ENCODE measurements at regions not wholly inside any gene's neighbourhood (a gene's known extent, or its start where the extent isn't known, plus 50 kb on each side); places are given as distances from the start of the nearest gene placed in this dataset.

DNA sequence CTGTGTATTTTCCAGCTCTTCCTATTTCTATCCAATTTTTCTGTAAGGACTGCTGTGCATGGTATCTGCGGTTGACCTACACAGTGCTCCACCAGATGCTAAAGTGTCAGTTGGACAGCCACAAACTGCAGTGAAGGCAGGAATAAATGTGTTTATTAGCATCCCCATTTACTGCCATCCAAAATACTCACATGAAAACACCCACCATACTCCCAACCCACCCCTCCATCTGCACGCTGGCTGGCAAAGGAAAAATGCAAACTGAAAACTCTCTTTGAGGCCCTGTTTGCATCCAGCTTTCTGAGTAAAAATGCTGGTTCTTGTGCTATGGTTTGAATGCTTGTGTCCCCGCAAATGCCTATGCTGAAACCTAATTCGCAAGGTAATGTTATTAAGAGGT is 515.5 kb downstream of the ZNF385D start:
- ChIA-PET CTCF (no interaction called here), POLR2A (no interaction called here)
- H3K27ac ChIP-seq, result no peak overlapping the region
- TF ChIP-seq HDAC2 (IDR thresholded peaks at IDR 0.05) (no peak), BHLHE40 (IDR thresholded peaks at IDR 0.05; ENCODE audit: low read depth, low read length) (no peak), FOSB (CRISPR knock-in tag; IDR thresholded peaks at IDR 0.05) (no peak), NFE2L2 (conservative IDR thresholded peaks at IDR 0.05; ENCODE audit: low read length) (no peak)
- H3K4me3 ChIP-seq, result no peak overlapping the region
- FAIRE-seq (no peak), ATAC-seq (no peak), DNase-seq (ENCODE audit: low read depth in 1 of 2, low spot score in 1 of 2) (no peak)
- H3K4me2 ChIP-seq, result no peak overlapping the region
- WGBS (ENCODE audit: missing lambda C conversion rate), result 18% methylated on average over 4 of the region's 4 CpGs
- no peaks in the 10 kb centered on the region for H3K4me1 ChIP-seq
- no peaks in the 10 kb centered on the region for H3K9me3 ChIP-seq

DNA sequence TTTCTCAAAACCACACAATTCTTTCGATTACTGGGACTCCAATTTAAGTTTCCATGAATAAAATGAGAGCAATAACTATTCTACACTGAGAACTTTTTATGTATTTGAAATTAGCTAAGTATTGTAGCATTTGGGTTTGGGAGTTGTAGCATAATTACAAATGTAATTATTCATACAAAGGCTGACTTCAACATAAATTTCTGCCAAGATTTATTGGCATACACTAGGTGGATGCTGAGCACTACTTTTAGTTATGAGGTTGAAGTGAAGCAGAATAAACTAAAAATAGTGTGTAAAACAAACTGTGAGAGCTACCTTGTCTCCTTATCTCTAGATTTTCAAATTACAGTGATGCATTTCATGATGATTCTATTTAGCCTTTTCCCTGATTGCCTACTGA is 516.1 kb downstream of the ZNF385D start:
- no peaks in the 10 kb centered on the region for H3K9me3 ChIP-seq
- POLR2A ChIA-PET, result no interaction called here
- DNase-seq (ENCODE audit: low read depth in 1 of 2, low spot score in 1 of 2) (no peak), FAIRE-seq (no peak), ATAC-seq (no peak)
- CTCF ChIA-PET, result no interaction called here
- H3K4me3 ChIP-seq, result no peak overlapping the region
- no peak overlapping the region for H3K4me2 ChIP-seq
- no peak overlapping the region for H3K27ac ChIP-seq
- WGBS (ENCODE audit: missing lambda C conversion rate), result 3% methylated on average over 1 of the region's 1 CpG
- no peaks in the 10 kb centered on the region for H3K4me1 ChIP-seq
- TF ChIP-seq POLR2AphosphoS2 (conservative IDR thresholded peaks at IDR 0.05; ENCODE audit: low read length), result no peak
- no peak for TF ChIP-seq JUNB (IDR thresholded peaks at IDR 0.05)
- TF ChIP-seq CBX8 (IDR thresholded peaks at IDR 0.05), result no peak
- TF ChIP-seq MYC (IDR thresholded peaks at IDR 0.05; ENCODE audit: borderline replicate concordance, low read length), result no peak
- TF ChIP-seq CBX2 (IDR thresholded peaks at IDR 0.05; ENCODE audit: borderline replicate concordance, low read depth), result no peak
- TF ChIP-seq JUN (IDR thresholded peaks at IDR 0.05), result no peak
- TF ChIP-seq NR3C1 (IDR thresholded peaks at IDR 0.05), result no peak
- TF ChIP-seq, protein P1, sequence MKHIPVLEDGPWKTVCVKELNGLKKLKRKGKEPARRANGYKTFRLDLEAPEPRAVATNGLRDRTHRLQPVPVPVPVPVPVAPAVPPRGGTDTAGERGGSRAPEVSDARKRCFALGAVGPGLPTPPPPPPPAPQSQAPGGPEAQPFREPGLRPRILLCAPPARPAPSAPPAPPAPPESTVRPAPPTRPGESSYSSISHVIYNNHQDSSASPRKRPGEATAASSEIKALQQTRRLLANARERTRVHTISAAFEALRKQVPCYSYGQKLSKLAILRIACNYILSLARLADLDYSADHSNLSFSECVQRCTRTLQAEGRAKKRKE (CRISPR knock-in tag; IDR thresholded peaks at IDR 0.05; ENCODE audit: low read depth), result no peak
- TF ChIP-seq RARB (CRISPR knock-in tag; IDR thresholded peaks at IDR 0.05), result no peak
- no peak for TF ChIP-seq KDM5A (IDR thresholded peaks at IDR 0.05)
- no peak for TF ChIP-seq EHMT2 (IDR thresholded peaks at IDR 0.05; ENCODE audit: low read depth)
- TF ChIP-seq POLR2A (IDR thresholded peaks at IDR 0.05; ENCODE audit: low read length), result no peak
- TF ChIP-seq RCOR1 (IDR thresholded peaks at IDR 0.05; ENCODE audit: low read depth, low read length), result no peak
- TF ChIP-seq, protein P2, sequence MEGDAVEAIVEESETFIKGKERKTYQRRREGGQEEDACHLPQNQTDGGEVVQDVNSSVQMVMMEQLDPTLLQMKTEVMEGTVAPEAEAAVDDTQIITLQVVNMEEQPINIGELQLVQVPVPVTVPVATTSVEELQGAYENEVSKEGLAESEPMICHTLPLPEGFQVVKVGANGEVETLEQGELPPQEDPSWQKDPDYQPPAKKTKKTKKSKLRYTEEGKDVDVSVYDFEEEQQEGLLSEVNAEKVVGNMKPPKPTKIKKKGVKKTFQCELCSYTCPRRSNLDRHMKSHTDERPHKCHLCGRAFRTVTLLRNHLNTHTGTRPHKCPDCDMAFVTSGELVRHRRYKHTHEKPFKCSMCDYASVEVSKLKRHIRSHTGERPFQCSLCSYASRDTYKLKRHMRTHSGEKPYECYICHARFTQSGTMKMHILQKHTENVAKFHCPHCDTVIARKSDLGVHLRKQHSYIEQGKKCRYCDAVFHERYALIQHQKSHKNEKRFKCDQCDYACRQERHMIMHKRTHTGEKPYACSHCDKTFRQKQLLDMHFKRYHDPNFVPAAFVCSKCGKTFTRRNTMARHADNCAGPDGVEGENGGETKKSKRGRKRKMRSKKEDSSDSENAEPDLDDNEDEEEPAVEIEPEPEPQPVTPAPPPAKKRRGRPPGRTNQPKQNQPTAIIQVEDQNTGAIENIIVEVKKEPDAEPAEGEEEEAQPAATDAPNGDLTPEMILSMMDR (IDR thresholded peaks at IDR 0.05), result no peak
- TF ChIP-seq ESRRA (IDR thresholded peaks at IDR 0.05; ENCODE audit: borderline replicate concordance, low read length), result no peak
- TF ChIP-seq, protein P3, sequence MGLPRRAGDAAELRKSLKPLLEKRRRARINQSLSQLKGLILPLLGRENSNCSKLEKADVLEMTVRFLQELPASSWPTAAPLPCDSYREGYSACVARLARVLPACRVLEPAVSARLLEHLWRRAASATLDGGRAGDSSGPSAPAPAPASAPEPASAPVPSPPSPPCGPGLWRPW (IDR thresholded peaks at IDR 0.05), result no peak
- no peak for TF ChIP-seq KDM1A (IDR thresholded peaks at IDR 0.05; ENCODE audit: low read depth)
- TF ChIP-seq MAFK (IDR thresholded peaks at IDR 0.05; ENCODE audit: partially characterized antibody), result no peak

DNA sequence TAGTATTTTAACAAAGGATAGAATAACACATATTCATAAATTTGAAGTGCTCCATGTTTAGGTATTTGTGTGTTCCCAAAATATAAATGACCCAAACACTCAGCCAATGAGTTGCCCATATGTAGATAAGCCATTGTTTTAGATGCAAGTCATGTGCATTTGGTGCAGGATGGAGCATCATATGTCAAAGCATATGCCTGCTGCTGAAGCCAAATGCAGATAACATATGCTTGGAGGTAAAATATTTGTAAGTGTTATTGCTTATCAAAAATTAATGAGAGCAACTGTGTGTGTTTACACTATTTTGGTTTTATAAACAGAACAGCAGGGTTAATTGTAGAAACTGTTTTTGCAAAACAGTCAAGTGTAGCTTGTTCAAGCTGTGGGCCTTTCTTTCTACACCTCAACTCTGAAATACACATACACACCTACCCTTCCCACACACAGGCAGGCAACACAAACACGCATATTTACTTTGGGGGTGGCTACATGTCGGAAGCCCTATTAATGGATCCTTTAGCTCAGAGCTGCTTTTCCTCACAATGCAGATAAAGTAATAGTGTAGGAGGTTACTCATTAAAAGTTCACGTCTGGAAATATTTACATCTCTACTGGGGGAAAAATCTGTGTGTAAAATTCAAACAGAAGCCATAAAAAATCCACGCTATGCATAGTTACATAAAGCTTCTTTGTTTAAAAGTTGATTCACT is 521.4 kb downstream of the ZNF385D start:
- DNase-seq (ENCODE audit: low read depth in 1 of 2, low spot score in 1 of 2) (no peak), FAIRE-seq (no peak), ATAC-seq (no peak)
- CTCF ChIA-PET, result interaction anchor here (0.7 kb wide), 1 partner anchor 572 kb away, joined by 3 read pairs; no protein-coding TSS in a partner anchor
- Histone ChIP-seq H3K27ac (no peak overlapping the region), H3K4me3 (no peak overlapping the region), H3K4me2 (no peak overlapping the region), H3K4me1 (no peaks in the 10 kb centered on the region), H3K9me3 (no peaks in the 10 kb centered on the region)
- POLR2A ChIA-PET, result no interaction called here
- 6% methylated on average over 4 of the region's 4 CpGs for WGBS (ENCODE audit: missing lambda C conversion rate)
- TF ChIP-seq HOXB5 (CRISPR knock-in tag; IDR thresholded peaks at IDR 0.05) (no peak), KDM1A (IDR thresholded peaks at IDR 0.05; ENCODE audit: low read depth) (no peak), SREBF2 (IDR thresholded peaks at IDR 0.05) (no peak), PHF8 (IDR thresholded peaks at IDR 0.05; ENCODE audit: borderline replicate concordance, low read depth) (no peak), RFX5 (IDR thresholded peaks at IDR 0.05) (no peak), RNF2 (IDR thresholded peaks at IDR 0.05; ENCODE audit: borderline replicate concordance, low read depth) (no peak), MAFK (IDR thresholded peaks at IDR 0.05; ENCODE audit: partially characterized antibody) (no peak), JUNB (IDR thresholded peaks at IDR 0.05) (no peak), MYC (IDR thresholded peaks at IDR 0.05; ENCODE audit: borderline replicate concordance, low read length) (no peak), HDAC2 (IDR thresholded peaks at IDR 0.05) (no peak)
- TF ChIP-seq, protein P4, sequence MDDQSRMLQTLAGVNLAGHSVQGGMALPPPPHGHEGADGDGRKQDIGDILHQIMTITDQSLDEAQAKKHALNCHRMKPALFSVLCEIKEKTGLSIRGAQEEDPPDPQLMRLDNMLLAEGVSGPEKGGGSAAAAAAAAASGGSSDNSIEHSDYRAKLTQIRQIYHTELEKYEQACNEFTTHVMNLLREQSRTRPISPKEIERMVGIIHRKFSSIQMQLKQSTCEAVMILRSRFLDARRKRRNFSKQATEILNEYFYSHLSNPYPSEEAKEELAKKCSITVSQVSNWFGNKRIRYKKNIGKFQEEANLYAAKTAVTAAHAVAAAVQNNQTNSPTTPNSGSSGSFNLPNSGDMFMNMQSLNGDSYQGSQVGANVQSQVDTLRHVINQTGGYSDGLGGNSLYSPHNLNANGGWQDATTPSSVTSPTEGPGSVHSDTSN (IDR thresholded peaks at IDR 0.05), result no peak
- TF ChIP-seq, protein P5, sequence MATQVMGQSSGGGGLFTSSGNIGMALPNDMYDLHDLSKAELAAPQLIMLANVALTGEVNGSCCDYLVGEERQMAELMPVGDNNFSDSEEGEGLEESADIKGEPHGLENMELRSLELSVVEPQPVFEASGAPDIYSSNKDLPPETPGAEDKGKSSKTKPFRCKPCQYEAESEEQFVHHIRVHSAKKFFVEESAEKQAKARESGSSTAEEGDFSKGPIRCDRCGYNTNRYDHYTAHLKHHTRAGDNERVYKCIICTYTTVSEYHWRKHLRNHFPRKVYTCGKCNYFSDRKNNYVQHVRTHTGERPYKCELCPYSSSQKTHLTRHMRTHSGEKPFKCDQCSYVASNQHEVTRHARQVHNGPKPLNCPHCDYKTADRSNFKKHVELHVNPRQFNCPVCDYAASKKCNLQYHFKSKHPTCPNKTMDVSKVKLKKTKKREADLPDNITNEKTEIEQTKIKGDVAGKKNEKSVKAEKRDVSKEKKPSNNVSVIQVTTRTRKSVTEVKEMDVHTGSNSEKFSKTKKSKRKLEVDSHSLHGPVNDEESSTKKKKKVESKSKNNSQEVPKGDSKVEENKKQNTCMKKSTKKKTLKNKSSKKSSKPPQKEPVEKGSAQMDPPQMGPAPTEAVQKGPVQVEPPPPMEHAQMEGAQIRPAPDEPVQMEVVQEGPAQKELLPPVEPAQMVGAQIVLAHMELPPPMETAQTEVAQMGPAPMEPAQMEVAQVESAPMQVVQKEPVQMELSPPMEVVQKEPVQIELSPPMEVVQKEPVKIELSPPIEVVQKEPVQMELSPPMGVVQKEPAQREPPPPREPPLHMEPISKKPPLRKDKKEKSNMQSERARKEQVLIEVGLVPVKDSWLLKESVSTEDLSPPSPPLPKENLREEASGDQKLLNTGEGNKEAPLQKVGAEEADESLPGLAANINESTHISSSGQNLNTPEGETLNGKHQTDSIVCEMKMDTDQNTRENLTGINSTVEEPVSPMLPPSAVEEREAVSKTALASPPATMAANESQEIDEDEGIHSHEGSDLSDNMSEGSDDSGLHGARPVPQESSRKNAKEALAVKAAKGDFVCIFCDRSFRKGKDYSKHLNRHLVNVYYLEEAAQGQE (IDR thresholded peaks at IDR 0.05), result no peak

Measured in A549 (cell line).